ENCODE measurements at regions not wholly inside any gene's neighbourhood (a gene's known extent, or its start where the extent isn't known, plus 50 kb on each side); places are given as distances from the start of the nearest gene placed in this dataset.

DNA sequence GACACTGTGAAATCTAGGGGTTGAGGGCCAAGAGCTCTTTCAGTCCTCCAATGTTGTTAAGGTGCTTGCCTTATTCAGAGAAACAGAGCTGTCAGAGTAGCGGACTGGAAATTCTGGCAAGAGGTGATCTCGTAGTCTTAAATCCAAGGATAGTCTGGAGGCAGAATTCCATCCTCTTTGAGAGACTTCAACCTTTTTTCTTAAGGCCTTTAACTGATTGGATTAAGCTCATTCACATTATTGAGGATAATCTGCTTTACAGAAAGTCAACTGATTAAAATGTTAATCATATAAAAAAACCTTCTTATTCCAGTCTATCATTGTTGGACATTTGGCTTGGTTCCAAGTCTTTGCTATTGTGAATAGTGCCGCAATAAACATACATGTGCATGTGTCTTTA, 243.1 kb upstream of the COX7C start:
- TF ChIP-seq, protein P1, sequence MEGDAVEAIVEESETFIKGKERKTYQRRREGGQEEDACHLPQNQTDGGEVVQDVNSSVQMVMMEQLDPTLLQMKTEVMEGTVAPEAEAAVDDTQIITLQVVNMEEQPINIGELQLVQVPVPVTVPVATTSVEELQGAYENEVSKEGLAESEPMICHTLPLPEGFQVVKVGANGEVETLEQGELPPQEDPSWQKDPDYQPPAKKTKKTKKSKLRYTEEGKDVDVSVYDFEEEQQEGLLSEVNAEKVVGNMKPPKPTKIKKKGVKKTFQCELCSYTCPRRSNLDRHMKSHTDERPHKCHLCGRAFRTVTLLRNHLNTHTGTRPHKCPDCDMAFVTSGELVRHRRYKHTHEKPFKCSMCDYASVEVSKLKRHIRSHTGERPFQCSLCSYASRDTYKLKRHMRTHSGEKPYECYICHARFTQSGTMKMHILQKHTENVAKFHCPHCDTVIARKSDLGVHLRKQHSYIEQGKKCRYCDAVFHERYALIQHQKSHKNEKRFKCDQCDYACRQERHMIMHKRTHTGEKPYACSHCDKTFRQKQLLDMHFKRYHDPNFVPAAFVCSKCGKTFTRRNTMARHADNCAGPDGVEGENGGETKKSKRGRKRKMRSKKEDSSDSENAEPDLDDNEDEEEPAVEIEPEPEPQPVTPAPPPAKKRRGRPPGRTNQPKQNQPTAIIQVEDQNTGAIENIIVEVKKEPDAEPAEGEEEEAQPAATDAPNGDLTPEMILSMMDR (IDR thresholded peaks at IDR 0.05) = no peak
- TF ChIP-seq POLR2A (IDR thresholded peaks at IDR 0.05) = no peak
- TF ChIP-seq POLR2AphosphoS5 (IDR thresholded peaks at IDR 0.05) = no peak
- no peak for TF ChIP-seq EP300 (IDR thresholded peaks at IDR 0.05)
